Dendritic cell treated with granulocyte-macrophage colony-stimulating factor and Interleukin-4, amounts not matched to agents 40 ng/mL and 50 ng/mL, for 4 days (primary cell): ENCODE measurements at regions not wholly inside any gene's neighbourhood (a gene's known extent, or its start where the extent isn't known, plus 50 kb on each side); places are given as distances from the start of the nearest gene placed in this dataset.

Experiments used
- H3K27ac Mint-ChIP-seq: one replicate; pipeline ENCODE4 v1.8.0; 2022; ENCODE audit warnings: mild to moderate bottlenecking, mixed read lengths
- H3K27me3 Mint-ChIP-seq: one replicate; pipeline ENCODE4 v1.8.0; 2022; ENCODE audit warnings: mild to moderate bottlenecking, mixed read lengths
- H3K36me3 Mint-ChIP-seq: one replicate; pipeline ENCODE4 v1.8.0; 2022; ENCODE audit warnings: low read depth, mixed read lengths
- H3K4me1 Mint-ChIP-seq: one replicate; pipeline ENCODE4 v1.8.0; 2022; ENCODE audit warnings: low read depth, mixed read lengths
- H3K4me3 Mint-ChIP-seq: one replicate; pipeline ENCODE4 v1.8.0; 2022; ENCODE audit warnings: mild to moderate bottlenecking, moderate library complexity, mixed read lengths
- H3K9me3 Mint-ChIP-seq: one replicate; pipeline ENCODE4 v1.8.0; 2022; ENCODE audit warnings: mixed read lengths
- intact Hi-C: fragments of 100-400 bp; cut with micrococcal nuclease; formaldehyde crosslinking; loops from one replicate; pipeline ENCODE4 v1.15.0; 2022

DNA sequence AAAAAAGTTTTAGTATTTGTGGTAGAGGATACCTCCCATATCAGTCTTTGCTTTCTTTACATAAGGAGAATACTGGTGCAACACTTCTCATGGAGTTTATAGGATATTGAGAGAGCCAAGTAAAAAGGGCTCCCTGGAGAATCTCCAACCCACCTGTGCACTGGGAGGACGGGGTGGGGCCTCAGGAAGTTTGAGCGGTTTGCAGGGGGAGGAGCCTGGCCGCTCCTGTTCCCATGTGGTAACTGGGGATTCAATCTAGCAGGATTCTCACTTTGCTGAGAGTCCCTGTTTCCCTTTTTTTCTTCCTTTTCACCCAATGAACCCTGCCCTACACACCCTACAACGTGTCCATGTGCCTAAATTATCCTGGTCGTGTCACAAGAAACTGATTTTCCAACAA, 82.8 kb downstream of the APTX start:
- Mint-ChIP-seq H3K9me3 (peaks cover 11% of the 10 kb centered on the region), H3K4me3 (no peak overlapping the region), H3K27ac (no peak overlapping the region), H3K27me3 (peaks cover 47% of the 10 kb centered on the region), H3K4me1 (no peaks in the 10 kb centered on the region), H3K36me3 (no peaks in the 10 kb centered on the region)
- intact Hi-C loops = no loop called here
